IPS-18a (cell line): ENCODE measurements at regions not wholly inside any gene's neighbourhood (a gene's known extent, or its start where the extent isn't known, plus 50 kb on each side); places are given as distances from the start of the nearest gene placed in this dataset.

Experiments used
- H3K27ac ChIP-seq: one replicate; pipeline ENCODE4 v1.5.1; 2013; ENCODE audit warnings: low read length
- H3K27me3 ChIP-seq: one replicate; pipeline ENCODE4 v1.6.1; 2013; ENCODE audit warnings: mild to moderate bottlenecking, low read length; ENCODE audit not compliant: control insufficient read depth, insufficient read depth
- H3K36me3 ChIP-seq: one replicate; pipeline ENCODE4 v1.6.1; 2013; ENCODE audit warnings: low read depth, low read length; ENCODE audit not compliant: control insufficient read depth
- H3K4me1 ChIP-seq: one replicate; pipeline ENCODE4 v1.6.1; 2013; ENCODE audit warnings: low read depth, low read length; ENCODE audit not compliant: control insufficient read depth
- H3K4me3 ChIP-seq: one replicate; pipeline ENCODE4 v1.5.1; 2013; ENCODE audit warnings: low read length
- H3K9ac ChIP-seq: one replicate; pipeline ENCODE4 v1.6.1; 2013; ENCODE audit warnings: mild to moderate bottlenecking, low read length, moderate library complexity
- H3K9me3 ChIP-seq: one replicate; pipeline ENCODE4 v1.6.1; 2013; ENCODE audit warnings: low read depth, low read length; ENCODE audit not compliant: control insufficient read depth

GRCh38 chr2:163177592-163177991 is 339.0 kb upstream of the KCNH7 start:
- Histone ChIP-seq H3K27me3 (peaks cover 3% of the 10 kb centered on the region), H3K27ac (no peak overlapping the region), H3K9me3 (no peaks in the 10 kb centered on the region), H3K4me1 (no peaks in the 10 kb centered on the region), H3K36me3 (no peaks in the 10 kb centered on the region), H3K4me3 (no peak overlapping the region), H3K9ac (no peak overlapping the region)

- H3K36me3 ChIP-seq, result no peaks in the 10 kb centered on the region
- peaks cover 11% of the 10 kb centered on the region for H3K27me3 ChIP-seq
- H3K9ac ChIP-seq, result no peak overlapping the region
- no peak overlapping the region for H3K27ac ChIP-seq
- no peak overlapping the region for H3K4me3 ChIP-seq
- no peaks in the 10 kb centered on the region for H3K9me3 ChIP-seq
- H3K4me1 ChIP-seq, result peaks cover 5% of the 10 kb centered on the region
Measured at GRCh38 chr2:163175294-163175693, 336.7 kb upstream of the KCNH7 start.

GRCh38 chr2:163173591-163173990 is 335.0 kb upstream of the KCNH7 start:
- H3K36me3 ChIP-seq, result no peaks in the 10 kb centered on the region
- no peak overlapping the region for H3K27ac ChIP-seq
- no peaks in the 10 kb centered on the region for H3K9me3 ChIP-seq
- H3K9ac ChIP-seq, result no peak overlapping the region
- H3K4me1 ChIP-seq, result peaks cover 5% of the 10 kb centered on the region
- H3K4me3 ChIP-seq, result no peak overlapping the region
- H3K27me3 ChIP-seq, result peaks cover 11% of the 10 kb centered on the region

- peaks cover 11% of the 10 kb centered on the region for H3K27me3 ChIP-seq
- H3K36me3 ChIP-seq, result no peaks in the 10 kb centered on the region
- no peaks in the 10 kb centered on the region for H3K9me3 ChIP-seq
- peaks cover 5% of the 10 kb centered on the region for H3K4me1 ChIP-seq
- H3K27ac ChIP-seq, result no peak overlapping the region
- H3K9ac ChIP-seq, result no peak overlapping the region
- H3K4me3 ChIP-seq, result no peak overlapping the region
Measured at GRCh38 chr2:163171786-163172530, 333.4 kb upstream of the KCNH7 start.

GRCh38 chr2:163157891-163158496 is 319.4 kb upstream of the KCNH7 start:
- Histone ChIP-seq H3K27ac (no peak overlapping the region), H3K36me3 (no peaks in the 10 kb centered on the region)

GRCh38 chr2:163157411-163157810 is 318.8 kb upstream of the KCNH7 start:
- Histone ChIP-seq H3K36me3 (no peaks in the 10 kb centered on the region), H3K4me3 (no peak overlapping the region), H3K4me1 (no peaks in the 10 kb centered on the region), H3K27ac (no peak overlapping the region), H3K9ac (no peak overlapping the region), H3K27me3 (no peaks in the 10 kb centered on the region), H3K9me3 (no peaks in the 10 kb centered on the region)

More at GRCh38 chr2:163157891-163158496, 319.4 kb upstream of the KCNH7 start:
- H3K27me3 ChIP-seq, result no peaks in the 10 kb centered on the region
- no peaks in the 10 kb centered on the region for H3K4me1 ChIP-seq
- no peak overlapping the region for H3K4me3 ChIP-seq
- no peaks in the 10 kb centered on the region for H3K9me3 ChIP-seq
- H3K9ac ChIP-seq, result no peak overlapping the region

GRCh38 chr2:163155925-163156324 is 317.4 kb upstream of the KCNH7 start:
- Histone ChIP-seq H3K4me3 (no peak overlapping the region), H3K4me1 (no peaks in the 10 kb centered on the region), H3K36me3 (no peaks in the 10 kb centered on the region), H3K27ac (no peak overlapping the region), H3K9ac (no peak overlapping the region), H3K9me3 (no peaks in the 10 kb centered on the region), H3K27me3 (no peaks in the 10 kb centered on the region)

- Histone ChIP-seq H3K9ac (no peak overlapping the region), H3K27ac (no peak overlapping the region), H3K4me1 (no peaks in the 10 kb centered on the region), H3K36me3 (no peaks in the 10 kb centered on the region), H3K9me3 (no peaks in the 10 kb centered on the region), H3K4me3 (no peak overlapping the region), H3K27me3 (no peaks in the 10 kb centered on the region)
Measured at GRCh38 chr2:163155279-163155883, 316.8 kb upstream of the KCNH7 start.

GRCh38 chr2:163142618-163143017 is 304.1 kb upstream of the KCNH7 start:
- H3K4me1 ChIP-seq, result no peaks in the 10 kb centered on the region
- H3K27me3 ChIP-seq, result no peaks in the 10 kb centered on the region
- no peak overlapping the region for H3K27ac ChIP-seq

GRCh38 chr2:163138947-163139346 is 300.4 kb upstream of the KCNH7 start:
- Histone ChIP-seq H3K9me3 (no peaks in the 10 kb centered on the region), H3K27me3 (no peaks in the 10 kb centered on the region), H3K36me3 (no peaks in the 10 kb centered on the region), H3K4me1 (no peaks in the 10 kb centered on the region), H3K9ac (no peak overlapping the region), H3K27ac (no peak overlapping the region), H3K4me3 (no peak overlapping the region)

More at GRCh38 chr2:163142618-163143017, 304.1 kb upstream of the KCNH7 start:
- H3K9me3 ChIP-seq, result peaks cover 3% of the 10 kb centered on the region
- H3K4me3 ChIP-seq, result no peak overlapping the region
- H3K36me3 ChIP-seq, result no peaks in the 10 kb centered on the region
- H3K9ac ChIP-seq, result no peak overlapping the region

GRCh38 chr2:163135256-163135655 is 296.7 kb upstream of the KCNH7 start:
- Histone ChIP-seq H3K4me3 (no peak overlapping the region), H3K27ac (no peak overlapping the region), H3K27me3 (no peaks in the 10 kb centered on the region), H3K9ac (no peak overlapping the region), H3K4me1 (no peaks in the 10 kb centered on the region), H3K36me3 (no peaks in the 10 kb centered on the region), H3K9me3 (no peaks in the 10 kb centered on the region)
